ENCODE measurements at regions not wholly inside any gene's neighbourhood (a gene's known extent, or its start where the extent isn't known, plus 50 kb on each side); places are given as distances from the start of the nearest gene placed in this dataset.

DNA sequence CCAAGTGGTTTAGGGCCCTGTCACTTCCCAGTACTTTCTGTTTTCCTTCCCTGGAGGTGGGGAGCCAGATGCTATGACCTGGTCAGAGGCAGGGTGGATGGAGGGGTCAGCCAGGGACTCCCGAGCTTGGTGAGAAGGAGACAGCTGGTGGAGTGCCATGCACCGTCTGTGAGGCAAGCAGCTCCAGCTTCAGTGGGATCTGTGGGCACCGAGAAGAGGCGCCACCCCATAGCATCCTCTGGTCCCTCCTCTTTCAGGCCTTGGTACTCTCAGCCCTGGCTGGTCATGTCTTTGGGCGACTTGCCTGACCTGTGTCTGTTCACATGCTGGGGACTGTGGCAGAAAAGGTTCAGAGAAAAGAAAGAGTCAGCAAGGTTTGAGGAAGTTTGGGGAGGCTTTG lies 299.3 kb upstream of the N4BP1 start:
- 74 to 89% (median 83%) methylated on average over 5 of the region's 5 CpGs for WGBS, 4 donors
- Histone ChIP-seq H3K9me3 (no peaks in the 10 kb centered on the region), H3K4me3 (no peak overlapping the region), H3K36me3 (no peaks in the 10 kb centered on the region), H3K27ac (no peak overlapping the region), H3K27me3 (peaks cover 0 to 13% (median 0%) of the 10 kb centered on the region in 9 donors), H3K4me1 (no peaks in the 10 kb centered on the region)
- no peak for DNase-seq
- ATAC-seq = no peak
- TF ChIP-seq CTCF (IDR thresholded peaks at IDR 0.05) (no peak), POLR2A (IDR thresholded peaks at IDR 0.05) (no peak)
- intact Hi-C loops (cut with DNase I) = loop anchor here in 3 of 10 donors (5.0 to 10.0 kb wide), 3 partner anchors 224 to 438 kb away; no protein-coding TSS in a partner anchor

GRCh38 chr16:48907906-48908634 lies 298.1 kb upstream of the N4BP1 start:
- intact Hi-C loops (cut with DNase I) = loop anchor here in 3 of 10 donors (5.0 to 10.0 kb wide), 3 partner anchors 223 to 439 kb away; no protein-coding TSS in a partner anchor
- Histone ChIP-seq H3K4me1 (no peaks in the 10 kb centered on the region), H3K27me3 (peaks cover 0 to 19% (median 0%) of the 10 kb centered on the region in 9 donors), H3K36me3 (no peaks in the 10 kb centered on the region), H3K9me3 (no peaks in the 10 kb centered on the region), H3K27ac (no peak overlapping the region), H3K4me3 (no peak overlapping the region)
- no peak for ATAC-seq
- DNase-seq = no peak
- 85 to 88% (median 86%) methylated on average over 10 of the region's 10 CpGs for whole genome bisulfite sequencing, 4 donors
- TF ChIP-seq POLR2A (IDR thresholded peaks at IDR 0.05) = no peak
- no peak for TF ChIP-seq CTCF (IDR thresholded peaks at IDR 0.05)

GRCh38 chr16:48905632-48906505 lies 295.9 kb upstream of the N4BP1 start:
- H3K4me3 ChIP-seq = no peak overlapping the region
- no peaks in the 10 kb centered on the region for H3K9me3 ChIP-seq
- H3K36me3 ChIP-seq = no peaks in the 10 kb centered on the region
- intact Hi-C loops (cut with DNase I) = loop anchor here in 3 of 10 donors (5.0 to 10.0 kb wide), 3 partner anchors 221 to 441 kb away; no protein-coding TSS in a partner anchor
- ATAC-seq (no peak), DNase-seq (no peak)
- no peaks in the 10 kb centered on the region for H3K4me1 ChIP-seq
- TF ChIP-seq POLR2A (IDR thresholded peaks at IDR 0.05) (no peak), CTCF (IDR thresholded peaks at IDR 0.05) (no peak)
- H3K27me3 ChIP-seq = peaks cover 0 to 38% (median 4%) of the 10 kb centered on the region in 9 donors
- no peak overlapping the region for H3K27ac ChIP-seq
- 56 to 63% (median 59%) methylated on average over 22 of the region's 22 CpGs for whole genome bisulfite sequencing, 4 donors

- TF ChIP-seq CTCF (IDR thresholded peaks at IDR 0.05) = no peak
- TF ChIP-seq POLR2A (IDR thresholded peaks at IDR 0.05) = no peak
- intact Hi-C loops (cut with DNase I) = loop anchor here in 2 of 10 donors (10.0 kb wide), 2 partner anchors 220 to 440 kb away; no protein-coding TSS in a partner anchor
- no peak for DNase-seq
- H3K4me1 ChIP-seq = no peaks in the 10 kb centered on the region
- H3K4me3 ChIP-seq = no peak overlapping the region
- no peak overlapping the region for H3K27ac ChIP-seq
- H3K9me3 ChIP-seq = no peaks in the 10 kb centered on the region
- H3K36me3 ChIP-seq = no peaks in the 10 kb centered on the region
- 77 to 81% (median 79%) methylated on average over 5 of the region's 5 CpGs for WGBS, 4 donors
- H3K27me3 ChIP-seq = peaks cover 0 to 40% (median 4%) of the 10 kb centered on the region in 9 donors
- no peak for ATAC-seq
These were observed 294.4 kb upstream of the N4BP1 start for GRCh38 chr16:48904333-48904732.
